Immature natural killer cell (primary cell): ENCODE measurements at regions not wholly inside any gene's neighbourhood (a gene's known extent, or its start where the extent isn't known, plus 50 kb on each side); places are given as distances from the start of the nearest gene placed in this dataset.

Experiments used
- DNase-seq, 3 donors: peaks; one replicate each; pipeline ENCODE4 v3.0.0; 2022; ENCODE audit warnings: mixed read lengths in 1 of 3
- H3K27ac Mint-ChIP-seq, 6 donors: one replicate each; pipeline ENCODE4 v1.8.0; 2020; ENCODE audit warnings: mixed read lengths in 6 of 6, mild to moderate bottlenecking in 5 of 6, inconsistent platforms in 4 of 6, moderate library complexity in 3 of 6
- H3K27me3 Mint-ChIP-seq, 3 donors: one replicate each; pipeline ENCODE4 v1.8.0; 2020 to 2021; ENCODE audit warnings: low read depth in 3 of 3, mild to moderate bottlenecking in 3 of 3, mixed read lengths in 3 of 3, moderate library complexity in 3 of 3, inconsistent platforms in 1 of 3
- H3K36me3 Mint-ChIP-seq, 3 donors: one replicate each; pipeline ENCODE4 v1.8.0; 2020; ENCODE audit warnings: mixed read lengths in 3 of 3, inconsistent platforms in 2 of 3, mild to moderate bottlenecking in 2 of 3
- H3K4me1 Mint-ChIP-seq, 2 donors: one replicate each; pipeline ENCODE4 v1.8.0; 2020; ENCODE audit warnings: inconsistent platforms in 2 of 2, mild to moderate bottlenecking in 2 of 2, mixed read lengths in 2 of 2, moderate library complexity in 1 of 2
- H3K4me3 Mint-ChIP-seq, 5 donors: one replicate each; pipeline ENCODE4 v1.8.0; 2020; ENCODE audit warnings: mild to moderate bottlenecking in 5 of 5, mixed read lengths in 5 of 5, inconsistent platforms in 3 of 5, moderate library complexity in 3 of 5
- H3K9me3 Mint-ChIP-seq, 6 donors: one replicate each; pipeline ENCODE4 v1.8.0; 2020; ENCODE audit warnings: mild to moderate bottlenecking in 6 of 6, mixed read lengths in 6 of 6, inconsistent platforms in 4 of 6, moderate library complexity in 3 of 6

DNA sequence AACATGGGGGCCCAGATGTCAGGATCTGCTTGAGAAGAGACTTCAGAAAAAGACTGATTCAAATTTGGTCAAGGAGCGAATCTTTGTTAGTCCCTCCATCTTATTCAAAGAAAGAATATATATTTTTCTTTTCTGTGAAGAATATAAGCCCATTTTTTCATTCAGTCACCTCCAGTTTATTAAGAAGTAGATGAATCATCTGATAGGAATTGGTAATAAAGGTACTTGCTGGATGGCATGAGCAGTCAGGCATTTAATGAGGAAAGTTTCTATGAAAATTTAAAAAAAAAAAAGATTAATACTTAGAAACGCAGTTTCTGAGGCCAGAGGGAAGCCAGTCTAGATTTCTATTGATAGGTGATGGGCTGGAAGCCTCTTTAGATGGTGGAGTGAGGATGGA lies 373.1 kb upstream of the SMC2 start:
- no peak for DNase-seq
- no peak overlapping the region for H3K27ac Mint-ChIP-seq
- no peaks in the 10 kb centered on the region for H3K4me1 Mint-ChIP-seq
- peaks cover 0 to 4% (median 0%) of the 10 kb centered on the region in 3 donors for H3K36me3 Mint-ChIP-seq
- H3K4me3 Mint-ChIP-seq = no peak overlapping the region
- H3K27me3 Mint-ChIP-seq = peaks cover 0 to 2% (median 1%) of the 10 kb centered on the region in 3 donors
- peaks cover 4 to 44% (median 29%) of the 10 kb centered on the region in 6 donors for H3K9me3 Mint-ChIP-seq

DNA sequence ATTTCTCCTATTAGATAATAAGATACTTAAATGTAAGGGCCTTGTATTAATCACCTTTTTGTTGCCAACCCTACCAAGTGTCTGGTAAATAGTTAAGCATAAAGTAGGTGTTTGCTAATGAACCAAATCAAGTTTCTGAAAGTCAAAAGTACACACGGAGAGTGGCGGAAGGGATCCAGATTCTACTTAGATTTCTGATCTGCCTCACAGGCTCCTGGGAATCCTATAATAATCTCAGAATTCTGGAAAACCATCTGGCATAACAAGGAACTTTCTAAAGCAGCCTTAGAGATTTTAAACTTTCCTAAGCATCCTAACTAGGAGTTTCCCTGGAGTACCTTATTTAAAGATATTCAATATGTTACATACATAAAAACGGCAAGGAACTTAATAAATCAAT lies 363.2 kb upstream of the SMC2 start:
- Mint-ChIP-seq H3K4me3 (no peak overlapping the region), H3K4me1 (no peaks in the 10 kb centered on the region), H3K9me3 (peaks cover 6 to 28% (median 11%) of the 10 kb centered on the region in 6 donors), H3K27ac (no peak overlapping the region), H3K27me3 (no peaks in the 10 kb centered on the region), H3K36me3 (no peaks in the 10 kb centered on the region)
- no peak for DNase-seq

DNA sequence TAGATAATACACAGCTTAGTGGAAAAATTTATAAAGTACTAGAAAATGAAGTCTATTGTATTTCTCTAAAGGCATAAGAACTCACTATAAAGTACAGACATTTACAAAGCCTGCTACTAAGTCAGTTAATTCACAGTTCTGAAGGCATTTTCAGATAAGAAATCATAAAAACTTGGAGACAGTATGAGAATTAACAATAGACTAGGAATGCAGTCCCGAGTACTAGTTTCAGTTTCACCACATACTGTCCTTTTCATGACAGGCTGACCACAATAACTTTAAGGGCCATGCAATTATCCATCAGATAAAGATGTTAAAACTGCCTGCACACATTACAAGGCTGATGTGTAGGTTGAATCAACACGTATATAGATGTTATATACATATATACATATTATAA lies 362.6 kb upstream of the SMC2 start:
- Mint-ChIP-seq H3K4me1 (no peaks in the 10 kb centered on the region), H3K36me3 (no peaks in the 10 kb centered on the region), H3K4me3 (no peak overlapping the region), H3K9me3 (peaks cover 4 to 34% (median 12%) of the 10 kb centered on the region in 6 donors), H3K27ac (no peak overlapping the region), H3K27me3 (no peaks in the 10 kb centered on the region)
- DNase-seq = no peak

DNA sequence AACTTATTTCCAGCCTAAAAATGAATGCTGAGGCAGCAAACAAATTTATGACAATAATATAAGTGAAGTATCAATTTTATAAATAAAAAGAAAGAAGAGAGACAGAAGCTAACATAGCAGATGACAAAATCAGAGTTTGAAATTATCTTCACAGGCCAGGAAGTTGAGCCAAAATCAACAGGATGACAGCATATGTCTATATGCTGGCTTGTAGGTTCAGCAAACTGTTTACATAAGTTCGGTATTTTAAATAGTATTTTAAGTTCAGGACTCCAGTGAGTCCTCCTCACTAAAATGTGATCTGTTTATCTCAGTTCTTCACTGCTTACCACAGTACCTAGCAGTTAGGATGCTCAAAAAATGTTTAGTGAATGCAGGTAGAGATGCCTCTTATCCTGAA lies 359.6 kb upstream of the SMC2 start:
- Mint-ChIP-seq H3K9me3 (peaks cover 3 to 28% (median 14%) of the 10 kb centered on the region in 6 donors), H3K36me3 (no peaks in the 10 kb centered on the region), H3K4me1 (no peaks in the 10 kb centered on the region), H3K4me3 (no peak overlapping the region), H3K27ac (no peak overlapping the region), H3K27me3 (no peaks in the 10 kb centered on the region)
- DNase-seq = no peak

DNA sequence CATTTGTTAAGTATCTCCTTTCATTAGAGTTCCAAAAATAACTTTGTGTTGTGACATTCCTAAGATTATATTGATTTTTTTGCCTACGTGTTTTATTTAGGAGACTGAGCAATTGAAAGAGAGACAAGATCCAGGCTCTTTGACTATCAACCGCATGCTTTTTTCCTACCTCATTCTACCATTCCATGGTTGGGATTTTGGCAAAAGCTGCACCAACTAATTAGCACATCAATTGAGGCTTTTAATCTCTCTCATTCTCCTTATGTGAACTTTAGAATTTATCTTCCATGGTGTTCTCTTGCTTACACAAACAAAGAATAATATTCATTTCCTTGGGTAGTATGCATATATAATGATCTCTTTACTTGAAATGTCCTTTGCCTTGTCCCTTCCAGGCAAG lies 338.7 kb upstream of the SMC2 start:
- H3K27ac Mint-ChIP-seq = no peak overlapping the region
- no peak for DNase-seq
- H3K4me3 Mint-ChIP-seq = no peak overlapping the region
- H3K9me3 Mint-ChIP-seq = peaks cover 0 to 18% (median 7%) of the 10 kb centered on the region in 6 donors
- H3K4me1 Mint-ChIP-seq = no peaks in the 10 kb centered on the region
- H3K27me3 Mint-ChIP-seq = no peaks in the 10 kb centered on the region
- no peaks in the 10 kb centered on the region for H3K36me3 Mint-ChIP-seq

DNA sequence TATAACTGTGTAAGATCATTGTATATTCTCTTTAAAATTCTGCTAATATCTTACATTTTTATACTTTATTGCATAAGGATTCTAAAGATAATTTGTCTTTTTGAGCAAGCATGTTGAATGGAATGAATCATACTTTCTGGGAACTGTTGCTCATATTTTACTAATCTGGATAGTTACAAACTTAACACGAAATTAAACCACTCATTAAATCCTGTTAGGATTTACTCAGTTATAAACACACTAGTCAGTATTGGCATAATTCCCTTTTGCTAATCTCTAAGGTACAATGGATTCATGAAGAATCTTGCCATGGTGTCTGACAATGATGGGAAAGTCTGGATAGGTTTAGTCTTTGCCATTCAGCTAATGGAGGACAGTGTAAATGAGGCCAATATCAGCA lies 338.1 kb upstream of the SMC2 start:
- Mint-ChIP-seq H3K4me3 (no peak overlapping the region), H3K27me3 (no peaks in the 10 kb centered on the region), H3K9me3 (peaks cover 0 to 18% (median 8%) of the 10 kb centered on the region in 6 donors), H3K4me1 (no peaks in the 10 kb centered on the region), H3K27ac (no peak overlapping the region), H3K36me3 (no peaks in the 10 kb centered on the region)
- DNase-seq = no peak

DNA sequence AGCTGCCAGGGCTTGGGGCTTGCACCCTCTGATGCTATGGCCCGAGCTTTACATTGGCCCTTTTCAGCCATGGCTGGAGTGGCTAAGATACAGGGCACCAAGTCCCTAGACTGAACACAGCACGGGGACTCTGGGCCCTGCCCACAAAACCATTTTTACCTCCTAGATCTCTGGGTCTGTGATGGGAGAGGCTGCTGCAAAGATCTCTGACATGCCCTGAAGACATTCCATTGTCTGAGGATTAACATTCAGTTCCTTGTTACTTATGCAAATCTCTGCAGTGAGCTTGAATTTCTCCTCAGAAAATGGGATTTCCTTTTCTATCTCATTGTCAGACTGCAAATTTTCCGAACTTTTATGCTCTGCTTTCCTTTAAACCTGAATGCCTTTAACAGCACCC lies 337.0 kb upstream of the SMC2 start:
- DNase-seq = no peak
- no peaks in the 10 kb centered on the region for H3K36me3 Mint-ChIP-seq
- H3K4me3 Mint-ChIP-seq = no peak overlapping the region
- H3K27ac Mint-ChIP-seq = no peak overlapping the region
- no peaks in the 10 kb centered on the region for H3K27me3 Mint-ChIP-seq
- peaks cover 0 to 21% (median 9%) of the 10 kb centered on the region in 6 donors for H3K9me3 Mint-ChIP-seq
- no peaks in the 10 kb centered on the region for H3K4me1 Mint-ChIP-seq

DNA sequence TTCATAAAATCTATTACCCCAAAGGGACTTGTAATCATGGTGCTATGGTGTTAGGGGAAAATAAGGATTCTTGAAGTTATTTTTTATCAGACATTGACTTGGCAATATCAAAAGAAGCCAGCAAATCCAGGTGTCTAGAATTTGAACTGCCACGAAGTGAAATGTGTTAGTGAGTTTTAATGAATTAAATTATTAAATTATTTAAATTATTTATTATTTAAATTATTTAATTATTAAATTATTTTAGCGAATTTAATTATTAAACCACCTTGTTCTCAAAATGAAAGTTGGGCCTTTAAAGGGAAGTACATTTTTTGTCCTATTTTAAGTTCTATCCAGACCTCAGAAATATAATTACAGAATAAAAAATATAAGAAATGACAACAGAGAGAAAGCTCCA lies 332.6 kb upstream of the SMC2 start:
- Mint-ChIP-seq H3K4me1 (no peaks in the 10 kb centered on the region), H3K36me3 (no peaks in the 10 kb centered on the region), H3K27ac (no peak overlapping the region), H3K4me3 (no peak overlapping the region), H3K27me3 (peaks cover 0 to 2% (median 0%) of the 10 kb centered on the region in 3 donors), H3K9me3 (peaks cover 2 to 34% (median 7%) of the 10 kb centered on the region in 6 donors)
- no peak for DNase-seq

DNA sequence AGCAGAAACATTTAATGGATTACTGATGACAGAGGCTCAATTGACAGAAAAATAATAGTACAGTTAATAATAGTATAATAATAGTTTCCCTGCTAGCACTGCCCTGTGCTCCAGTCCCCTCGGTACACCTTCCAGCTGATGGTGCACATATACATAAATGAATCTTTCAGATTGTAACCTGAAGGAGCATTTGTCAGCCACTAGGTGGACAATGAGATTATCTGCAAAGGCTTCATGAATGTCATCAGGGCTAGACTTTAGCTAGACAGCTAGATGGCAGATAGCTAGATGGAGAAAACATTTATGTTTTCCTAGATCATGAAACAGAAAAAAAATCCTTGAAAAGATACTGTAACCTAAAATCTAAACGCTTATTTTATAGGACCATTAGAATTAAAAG lies 304.4 kb upstream of the SMC2 start:
- no peak overlapping the region for H3K4me3 Mint-ChIP-seq
- H3K4me1 Mint-ChIP-seq = no peaks in the 10 kb centered on the region
- H3K27me3 Mint-ChIP-seq = no peaks in the 10 kb centered on the region
- H3K27ac Mint-ChIP-seq = no peak overlapping the region
- no peak for DNase-seq
- peaks cover 4 to 21% (median 10%) of the 10 kb centered on the region in 6 donors for H3K9me3 Mint-ChIP-seq
- H3K36me3 Mint-ChIP-seq = no peaks in the 10 kb centered on the region

DNA sequence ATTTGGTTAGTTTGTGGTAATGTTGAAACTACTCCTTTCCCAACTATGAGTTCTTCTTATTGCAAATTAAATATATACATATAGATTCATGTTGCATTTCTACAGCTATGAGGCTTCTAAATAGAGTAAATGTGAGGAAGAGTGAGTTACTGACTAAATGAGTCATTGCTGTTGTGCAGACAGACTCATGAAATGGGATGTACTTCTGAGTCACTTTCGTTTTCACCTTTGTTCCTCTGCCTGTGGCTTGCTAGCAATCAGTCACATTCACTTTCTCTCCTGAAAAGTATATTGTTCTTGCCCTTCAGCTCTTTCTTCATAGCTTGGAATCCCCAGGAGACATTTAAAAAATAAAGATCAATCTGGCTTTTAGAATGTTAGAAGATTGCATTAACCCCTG lies 295.5 kb upstream of the SMC2 start:
- H3K4me3 Mint-ChIP-seq = no peak overlapping the region
- DNase-seq = no peak
- peaks cover 3 to 12% (median 7%) of the 10 kb centered on the region in 6 donors for H3K9me3 Mint-ChIP-seq
- no peaks in the 10 kb centered on the region for H3K36me3 Mint-ChIP-seq
- no peaks in the 10 kb centered on the region for H3K4me1 Mint-ChIP-seq
- peaks cover 0 to 1% (median 0%) of the 10 kb centered on the region in 3 donors for H3K27me3 Mint-ChIP-seq
- no peak overlapping the region for H3K27ac Mint-ChIP-seq

DNA sequence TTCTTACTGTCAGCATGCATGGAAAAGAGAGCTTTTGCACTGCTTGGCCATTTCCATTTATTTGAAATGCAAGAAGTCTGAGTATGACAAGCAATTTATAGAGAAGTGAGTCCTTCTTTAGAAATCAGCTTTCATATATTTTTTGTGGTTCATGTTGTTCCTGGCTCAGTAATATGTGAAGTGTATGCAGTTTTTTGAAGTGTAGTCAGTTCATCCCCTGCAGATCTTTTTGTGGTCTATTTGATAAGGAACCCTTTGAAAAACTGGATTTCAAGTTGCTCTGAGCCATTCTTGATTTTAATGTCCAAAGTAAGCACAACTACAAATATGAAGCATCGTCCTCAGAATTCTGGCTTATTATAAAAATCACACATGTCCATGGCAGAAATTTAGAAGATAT lies 294.1 kb upstream of the SMC2 start:
- Mint-ChIP-seq H3K27ac (no peak overlapping the region), H3K9me3 (peaks cover 6 to 20% (median 8%) of the 10 kb centered on the region in 6 donors), H3K4me3 (no peak overlapping the region)

DNA sequence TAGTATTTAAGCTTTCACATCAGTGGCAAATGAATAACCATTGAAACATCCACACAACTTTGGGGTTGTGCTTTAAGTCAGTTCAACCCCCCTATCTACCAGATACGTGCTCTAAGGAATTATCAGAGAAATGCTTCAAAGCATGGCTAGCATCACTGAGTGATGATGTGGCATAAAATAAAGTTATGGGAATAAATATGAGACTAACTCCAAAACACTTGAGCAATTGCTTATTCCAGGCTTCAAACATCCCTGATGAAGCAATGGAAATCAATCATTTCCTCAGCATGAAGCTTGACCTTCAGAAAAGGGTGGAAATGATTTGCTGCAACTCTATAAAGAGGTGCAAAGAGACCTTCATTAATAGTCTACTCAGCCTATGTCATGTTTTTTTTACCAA lies 292.0 kb upstream of the SMC2 start:
- H3K4me1 Mint-ChIP-seq = no peaks in the 10 kb centered on the region
- DNase-seq = no peak
- peaks cover 2 to 17% (median 8%) of the 10 kb centered on the region in 6 donors for H3K9me3 Mint-ChIP-seq
- H3K36me3 Mint-ChIP-seq = no peaks in the 10 kb centered on the region
- no peak overlapping the region for H3K27ac Mint-ChIP-seq
- H3K27me3 Mint-ChIP-seq = peaks cover 0 to 1% (median 0%) of the 10 kb centered on the region in 3 donors
- no peak overlapping the region for H3K4me3 Mint-ChIP-seq

More for the DNA sequence above, 294.1 kb upstream of the SMC2 start:
- Mint-ChIP-seq H3K27me3 (peaks cover 0 to 1% (median 0%) of the 10 kb centered on the region in 3 donors), H3K36me3 (no peaks in the 10 kb centered on the region), H3K4me1 (no peaks in the 10 kb centered on the region)
- DNase-seq = no peak

DNA sequence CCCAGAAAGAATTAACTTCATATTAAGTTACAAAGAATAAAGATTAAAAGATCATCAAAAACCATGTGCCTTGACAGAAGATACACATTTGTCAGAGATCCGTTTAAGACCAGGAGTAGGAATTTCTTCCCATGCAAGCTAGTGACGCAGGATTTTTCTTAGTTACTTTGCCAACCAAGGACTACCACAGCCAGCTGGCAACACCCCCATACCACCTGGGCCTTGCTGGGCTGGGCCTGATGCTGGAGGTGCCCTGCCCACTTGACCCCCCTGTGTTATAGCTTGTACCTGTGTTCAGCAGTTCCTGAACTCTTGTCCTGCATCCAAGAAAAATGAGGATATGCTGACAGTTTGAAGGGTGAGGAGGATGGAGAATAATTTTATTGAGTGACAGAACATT lies 290.9 kb upstream of the SMC2 start:
- H3K4me1 Mint-ChIP-seq = no peaks in the 10 kb centered on the region
- no peak overlapping the region for H3K4me3 Mint-ChIP-seq
- H3K27ac Mint-ChIP-seq = no peak overlapping the region
- peaks cover 3 to 27% (median 11%) of the 10 kb centered on the region in 6 donors for H3K9me3 Mint-ChIP-seq
- no peak for DNase-seq
- H3K36me3 Mint-ChIP-seq = no peaks in the 10 kb centered on the region
- H3K27me3 Mint-ChIP-seq = peaks cover 0 to 1% (median 0%) of the 10 kb centered on the region in 3 donors

DNA sequence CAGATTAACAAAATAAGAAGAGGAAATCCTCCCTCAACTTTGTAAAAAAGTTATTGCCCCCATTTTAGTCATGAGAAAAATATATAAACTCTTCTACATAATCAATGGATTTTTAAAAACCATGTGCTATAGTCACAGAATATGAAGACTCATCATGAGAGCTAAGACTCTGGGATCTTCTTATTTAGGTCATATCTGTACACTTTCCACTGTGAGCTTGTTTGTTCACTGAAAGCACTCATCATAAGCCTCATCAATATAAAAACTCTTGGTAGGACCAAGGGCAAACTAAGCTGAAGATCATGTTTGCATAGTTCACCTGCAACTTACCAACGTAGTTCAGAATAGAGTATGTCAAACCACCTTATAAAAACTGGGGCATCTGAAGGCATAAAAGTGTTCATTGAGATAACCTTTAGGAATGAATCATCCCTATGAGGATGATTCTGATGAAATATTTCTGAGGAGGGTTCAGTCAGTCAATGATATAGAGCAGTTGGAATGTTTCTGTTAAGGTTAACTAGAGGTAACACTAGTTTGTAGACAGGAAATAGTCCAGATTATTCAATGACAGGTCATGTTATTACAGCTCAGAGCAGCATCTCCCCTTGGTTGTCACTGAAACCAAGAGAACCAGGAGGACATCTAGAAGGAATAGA lies 289.9 kb upstream of the SMC2 start:
- Mint-ChIP-seq H3K4me3 (no peak overlapping the region), H3K27ac (no peak overlapping the region), H3K36me3 (no peaks in the 10 kb centered on the region), H3K27me3 (peaks cover 0 to 1% (median 0%) of the 10 kb centered on the region in 3 donors), H3K9me3 (peaks cover 3 to 29% (median 12%) of the 10 kb centered on the region in 6 donors), H3K4me1 (no peaks in the 10 kb centered on the region)
- no peak for DNase-seq

DNA sequence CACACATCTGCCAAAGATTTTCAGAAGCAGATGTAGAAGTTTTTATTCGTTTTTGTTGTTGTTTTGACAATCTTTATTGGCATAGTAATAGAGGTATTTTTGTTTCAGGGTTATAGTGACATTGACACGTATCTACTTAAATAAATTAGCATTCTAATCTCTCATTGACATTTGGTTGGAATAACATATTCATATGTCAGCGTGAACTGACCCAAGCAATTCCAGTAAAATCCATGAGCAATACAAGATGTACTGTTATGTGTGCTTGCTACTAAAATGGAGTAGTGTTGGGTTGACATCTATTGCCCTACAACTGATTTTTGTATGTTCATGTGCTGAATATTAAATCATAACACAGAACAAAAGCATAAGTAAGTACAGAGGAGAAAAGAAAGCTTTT lies 284.4 kb upstream of the SMC2 start:
- H3K27ac Mint-ChIP-seq = no peak overlapping the region
- H3K9me3 Mint-ChIP-seq = peaks cover 0 to 28% (median 16%) of the 10 kb centered on the region in 6 donors
- DNase-seq = no peak
- no peaks in the 10 kb centered on the region for H3K4me1 Mint-ChIP-seq
- no peaks in the 10 kb centered on the region for H3K36me3 Mint-ChIP-seq
- no peak overlapping the region for H3K4me3 Mint-ChIP-seq
- H3K27me3 Mint-ChIP-seq = peaks cover 0 to 3% (median 0%) of the 10 kb centered on the region in 3 donors
